IPS DF 4.7 (cell line): ENCODE measurements at regions not wholly inside any gene's neighbourhood (a gene's known extent, or its start where the extent isn't known, plus 50 kb on each side); places are given as distances from the start of the nearest gene placed in this dataset.
"Not testable (repeated sequence)": the region's sequence is repeated elsewhere in the genome, so short reads cannot be mapped to it uniquely, and the experiment has no call there.

Experiments used
- DNase-seq: peaks from one replicate; pipeline ENCODE4 v3.0.0-alpha.2; 2013; ENCODE audit warnings: low spot score; ENCODE audit errors: extremely low read depth

GRCh38 chr18:27285973-27286562, 101.0 kb upstream of the CHST9 start:
- DNase-seq: not testable (repeated sequence)

- no peak for DNase-seq
These were observed 93.0 kb upstream of the CHST9 start for GRCh38 chr18:27278131-27278530.

DNA sequence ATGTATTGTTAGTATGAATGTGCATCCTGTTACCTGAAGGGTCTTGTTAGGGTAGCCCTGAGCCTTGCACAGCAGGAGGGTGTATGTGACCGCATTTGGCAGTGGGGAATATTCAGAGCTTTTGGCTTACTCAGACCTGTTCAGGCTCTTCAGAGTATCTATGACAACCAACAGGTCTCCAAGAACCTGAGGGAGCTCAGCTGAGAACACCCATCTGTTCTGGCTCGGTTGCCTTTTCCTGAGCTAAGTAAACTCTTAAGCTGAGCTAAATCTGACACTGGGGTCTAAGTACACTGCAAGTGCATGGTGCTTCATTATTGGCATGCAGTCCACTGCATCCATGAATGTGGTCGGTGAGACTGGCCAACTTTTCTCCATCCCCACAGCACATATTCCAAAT, 92.4 kb upstream of the CHST9 start:
- no peak for DNase-seq

GRCh38 chr18:27276886-27277285, 91.8 kb upstream of the CHST9 start:
- no peak for DNase-seq

DNA sequence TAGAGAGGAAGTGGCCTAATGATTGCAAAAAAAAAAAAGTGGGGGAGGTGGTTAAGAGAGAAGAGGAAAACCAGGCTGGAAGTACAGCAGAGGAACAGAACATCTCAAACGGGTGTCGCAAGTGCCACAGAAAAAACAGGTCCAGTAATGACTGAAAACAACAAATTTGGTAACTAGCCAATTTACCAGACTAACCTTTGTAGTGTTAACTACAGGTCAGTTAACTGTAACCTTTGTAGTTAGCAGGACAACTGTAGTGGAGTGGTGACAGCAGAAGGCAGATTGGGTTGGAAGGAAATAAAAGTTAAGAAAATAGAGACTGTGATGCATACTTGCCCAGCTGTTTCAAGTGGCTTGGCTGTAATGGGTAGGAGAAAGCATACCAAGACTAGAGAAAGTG, 91.4 kb upstream of the CHST9 start:
- DNase-seq: no peak

- DNase-seq: no peak
These were observed 89.8 kb upstream of the CHST9 start for GRCh38 chr18:27274901-27275300.

DNA sequence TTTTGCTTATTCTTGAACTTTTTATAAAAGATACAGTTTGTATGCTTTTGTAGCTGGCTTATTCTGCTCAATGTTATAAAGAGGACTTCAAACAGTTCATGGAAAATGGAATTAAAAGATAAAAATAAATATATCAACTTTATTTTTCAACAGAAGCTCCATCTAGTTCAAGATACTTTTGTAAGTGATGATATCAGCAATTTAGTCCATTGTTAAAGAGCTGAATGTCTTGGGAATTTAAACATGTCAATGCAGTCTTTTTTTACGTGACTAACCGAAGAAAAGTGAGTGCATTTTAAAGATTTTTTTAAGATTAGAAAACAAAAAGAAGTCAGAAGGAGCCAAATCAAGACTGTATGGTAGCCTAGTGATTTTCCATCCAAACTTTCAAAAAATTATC, 85.4 kb upstream of the CHST9 start:
- DNase-seq: no peak

DNA sequence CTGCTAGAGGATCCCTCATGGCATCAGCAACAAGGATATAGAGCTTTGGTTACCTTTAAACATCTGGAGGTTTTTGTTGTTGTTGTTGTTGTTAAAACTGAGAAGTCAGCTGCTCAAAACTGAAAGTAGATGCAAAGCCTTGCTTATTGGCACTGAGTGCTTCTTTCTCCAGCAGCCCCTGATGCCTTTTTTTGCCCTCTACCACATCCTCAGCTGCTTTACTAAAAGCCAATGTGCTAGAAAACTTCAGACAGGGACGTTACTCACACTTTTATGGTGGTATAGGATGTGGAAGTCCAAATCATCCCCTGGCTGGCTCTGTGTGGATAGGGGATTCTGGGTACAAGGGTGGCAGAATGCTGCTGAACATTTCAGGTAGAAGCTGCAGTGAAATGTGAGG, 78.3 kb upstream of the CHST9 start:
- DNase-seq: no peak

GRCh38 chr18:27261769-27262549, 76.9 kb upstream of the CHST9 start:
- DNase-seq: no peak

GRCh38 chr18:27253571-27253970, 68.5 kb upstream of the CHST9 start:
- DNase-seq: no peak

GRCh38 chr18:27250471-27250870, 65.4 kb upstream of the CHST9 start:
- DNase-seq: no peak

- DNase-seq: no peak
These were observed 64.8 kb upstream of the CHST9 start for GRCh38 chr18:27249933-27250332.

GRCh38 chr18:27244259-27244658, 59.2 kb upstream of the CHST9 start:
- no peak for DNase-seq

GRCh38 chr18:27242392-27243047, 57.4 kb upstream of the CHST9 start:
- DNase-seq: no peak

DNA sequence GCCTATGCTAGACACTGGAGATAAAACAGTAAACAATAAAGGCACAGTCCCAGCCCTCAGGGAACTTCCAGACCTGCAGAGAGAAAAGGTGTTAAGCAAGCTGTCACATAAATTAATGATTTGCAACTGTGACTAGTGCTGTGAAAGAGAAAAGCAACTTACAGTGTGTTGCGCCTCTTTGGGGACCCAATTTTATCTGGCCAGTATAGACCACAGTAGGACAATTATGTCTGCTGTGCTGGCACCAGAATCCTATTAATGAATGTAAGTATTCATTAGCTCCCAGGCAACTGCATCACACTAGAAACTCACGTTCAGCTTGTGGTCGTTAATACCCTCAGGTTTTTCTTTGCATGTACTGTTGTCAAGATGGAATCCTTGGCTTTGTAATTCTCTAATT, 55.3 kb upstream of the CHST9 start:
- no peak for DNase-seq

- no peak for DNase-seq
These were observed 54.6 kb upstream of the CHST9 start for GRCh38 chr18:27239669-27240068.

DNA sequence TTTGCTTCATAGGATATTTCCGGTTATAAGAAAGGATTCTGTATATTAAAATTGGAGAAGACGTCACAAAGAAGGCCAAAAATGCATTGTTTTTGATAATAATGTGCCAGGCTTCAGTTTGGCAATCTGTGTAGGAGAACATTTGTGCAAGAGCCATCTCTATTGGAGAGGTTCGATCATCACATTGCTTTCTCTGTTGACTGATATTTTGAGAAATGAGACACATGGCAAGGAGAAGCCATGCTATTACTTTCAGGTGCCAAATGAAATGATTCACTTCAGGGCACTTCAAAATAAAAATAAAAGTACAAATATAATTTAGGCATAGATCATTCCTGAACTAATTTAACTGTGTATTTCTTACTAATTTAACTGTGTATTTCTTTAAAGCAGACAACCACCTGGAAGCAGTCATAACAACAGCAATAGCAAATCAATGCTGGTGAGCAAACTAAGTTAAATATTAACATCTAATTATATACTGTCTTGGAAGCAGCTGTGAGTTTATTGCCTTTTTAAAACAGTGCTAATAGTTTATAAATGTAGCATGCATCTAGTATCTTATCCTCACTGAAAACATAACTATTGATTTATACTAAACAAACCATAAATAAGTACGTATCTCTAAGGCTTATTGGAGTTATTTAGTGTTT, 50.2 kb upstream of the CHST9 start:
- DNase-seq: no peak
